Transverse colon (tissue), 4 donors: ENCODE measurements at regions not wholly inside any gene's neighbourhood (a gene's known extent, or its start where the extent isn't known, plus 50 kb on each side); places are given as distances from the start of the nearest gene placed in this dataset.

ENCODE experiments used
- DNase-seq: peaks from one replicate; pipeline ENCODE4 v3.0.0-alpha.2; 2019
- H3K27ac ChIP-seq, 4 donors: fragments of 200-600 bp; sonication (generic); 2 replicates each; pipeline ENCODE4 v1.5.1; 2016 to 2018; ENCODE audit warnings: inconsistent platforms in 4 of 4
- H3K27me3 ChIP-seq: fragments of 200-600 bp; sonication (generic); 2 replicates; pipeline ENCODE4 v1.5.1; 2017; ENCODE audit warnings: inconsistent platforms
- H3K36me3 ChIP-seq, 4 donors: fragments of 200-600 bp; sonication (generic); 2 replicates each; pipeline ENCODE4 v1.5.1; 2017 to 2019; ENCODE audit warnings: inconsistent platforms in 4 of 4
- H3K4me1 ChIP-seq, 4 donors: fragments of 200-600 bp; sonication (generic); 2 replicates each; pipeline ENCODE4 v1.5.1; 2017 to 2020; ENCODE audit warnings: inconsistent platforms in 4 of 4
- H3K4me3 ChIP-seq, 4 donors: fragments of 200-600 bp; sonication (generic); 1 replicate in 1 of 4; 2 replicates in 3 of 4; pipeline versions ENCODE4 v1.5.1 to v1.6.1; 2017 to 2019; ENCODE audit warnings: inconsistent platforms in 4 of 4
- H3K9me3 ChIP-seq, 2 donors: fragments of 200-600 bp; sonication (generic); 2 replicates each; pipeline ENCODE4 v1.5.1; 2017 to 2019; ENCODE audit warnings: inconsistent platforms in 2 of 2
- EP300 ChIP-seq: sonication (generic); formaldehyde crosslinking; IDR thresholded peaks from one replicate; pipeline ENCODE4 v1.6.1; 2017; ENCODE audit warnings: antibody characterized with exemption, low read depth
- POLR2A ChIP-seq: fragments of 450-650 bp; IDR thresholded peaks from one replicate; pipeline ENCODE4 v1.6.1; 2016; ENCODE audit warnings: antibody characterized with exemption, mild to moderate bottlenecking, moderate library complexity
- POLR2AphosphoS5 ChIP-seq, 3 donors: sonication (generic); formaldehyde crosslinking; IDR thresholded peaks; one replicate each; pipeline ENCODE4 v1.6.1; 2016; ENCODE audit warnings: antibody characterized with exemption in 3 of 3
- WGBS, 2 donors: methylation state at CpG; one replicate each; pipeline ENCODE4 v1.1.5; 2018; ENCODE audit warnings: low coverage in 1 of 2; 5-methylcytosine and 5-hydroxymethylcytosine counted together
- in situ Hi-C, 4 donors: fragments of 200-750 bp; cut with MboI; loops; one replicate each; pipeline versions ENCODE4 v1.15.0 to v1.15.1; 2017; ENCODE audit warnings: low sequenced_read_pairs in 3 of 4, low pct_ligation_motif_present in 1 of 4, low pct_unique_long_range_greater_than_20kb in 1 of 4
- intact Hi-C: fragments of 100-400 bp; cut with DNase I; formaldehyde crosslinking; loops from one replicate; pipeline ENCODE4 v1.15.1; 2023; ENCODE audit warnings: low total_unique reads
- TF ChIP-seq, protein P1 (sequence below), 5 experiments: fragments of 200-600 bp in 3 of 5; fragments of 450-650 bp in 2 of 5; sonication (generic) in 3 of 5; IDR thresholded peaks; 1 replicate in 2 of 5; 2 replicates in 3 of 5; pipeline ENCODE4 v1.5.1; 2016 to 2017; ENCODE audit warnings: antibody characterized with exemption in 5 of 5, inconsistent platforms in 3 of 5, mild to moderate bottlenecking in 2 of 5, moderate library complexity in 1 of 5

DNA sequence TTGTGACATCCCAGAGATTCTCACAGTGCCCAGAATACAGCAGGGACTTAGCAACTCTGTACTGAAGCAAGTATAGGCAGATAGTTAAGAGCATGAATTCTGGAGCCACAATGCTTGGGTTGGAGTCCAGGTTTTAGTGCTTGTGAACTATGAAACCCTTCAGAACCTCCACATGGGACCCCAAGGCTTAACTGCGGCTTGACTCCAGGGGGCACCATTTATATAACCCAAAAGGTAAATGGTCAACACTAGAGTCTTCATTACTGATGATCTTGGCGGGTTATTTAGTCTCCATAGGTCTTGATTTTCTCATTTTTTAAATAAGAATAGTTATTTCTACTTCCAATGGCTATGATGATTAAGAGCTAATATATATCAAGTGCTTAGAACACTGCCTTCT lies 390.3 kb downstream of the TAF11L14 start:
- H3K4me3 ChIP-seq, result no peak overlapping the region
- intact Hi-C loops, result no loop called here
- no peaks in the 10 kb centered on the region for H3K9me3 ChIP-seq
- no peaks in the 10 kb centered on the region for H3K4me1 ChIP-seq
- WGBS, 2 donors, result 84% methylated on average over 2 of the region's 2 CpGs; no CpG with 5 or more reads in 1 of the 2 donors
- in situ Hi-C loops, result no loop called here
- no peak for DNase-seq
- no peaks in the 10 kb centered on the region for H3K27me3 ChIP-seq
- H3K36me3 ChIP-seq, result no peaks in the 10 kb centered on the region
- TF ChIP-seq EP300 (no peak), POLR2A (no peak), POLR2AphosphoS5 (IDR thresholded peaks at IDR 0.05) (no peak)
- TF ChIP-seq, protein P1, sequence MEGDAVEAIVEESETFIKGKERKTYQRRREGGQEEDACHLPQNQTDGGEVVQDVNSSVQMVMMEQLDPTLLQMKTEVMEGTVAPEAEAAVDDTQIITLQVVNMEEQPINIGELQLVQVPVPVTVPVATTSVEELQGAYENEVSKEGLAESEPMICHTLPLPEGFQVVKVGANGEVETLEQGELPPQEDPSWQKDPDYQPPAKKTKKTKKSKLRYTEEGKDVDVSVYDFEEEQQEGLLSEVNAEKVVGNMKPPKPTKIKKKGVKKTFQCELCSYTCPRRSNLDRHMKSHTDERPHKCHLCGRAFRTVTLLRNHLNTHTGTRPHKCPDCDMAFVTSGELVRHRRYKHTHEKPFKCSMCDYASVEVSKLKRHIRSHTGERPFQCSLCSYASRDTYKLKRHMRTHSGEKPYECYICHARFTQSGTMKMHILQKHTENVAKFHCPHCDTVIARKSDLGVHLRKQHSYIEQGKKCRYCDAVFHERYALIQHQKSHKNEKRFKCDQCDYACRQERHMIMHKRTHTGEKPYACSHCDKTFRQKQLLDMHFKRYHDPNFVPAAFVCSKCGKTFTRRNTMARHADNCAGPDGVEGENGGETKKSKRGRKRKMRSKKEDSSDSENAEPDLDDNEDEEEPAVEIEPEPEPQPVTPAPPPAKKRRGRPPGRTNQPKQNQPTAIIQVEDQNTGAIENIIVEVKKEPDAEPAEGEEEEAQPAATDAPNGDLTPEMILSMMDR (IDR thresholded peaks at IDR 0.05), result no peak
- H3K27ac ChIP-seq, result no peak overlapping the region

DNA sequence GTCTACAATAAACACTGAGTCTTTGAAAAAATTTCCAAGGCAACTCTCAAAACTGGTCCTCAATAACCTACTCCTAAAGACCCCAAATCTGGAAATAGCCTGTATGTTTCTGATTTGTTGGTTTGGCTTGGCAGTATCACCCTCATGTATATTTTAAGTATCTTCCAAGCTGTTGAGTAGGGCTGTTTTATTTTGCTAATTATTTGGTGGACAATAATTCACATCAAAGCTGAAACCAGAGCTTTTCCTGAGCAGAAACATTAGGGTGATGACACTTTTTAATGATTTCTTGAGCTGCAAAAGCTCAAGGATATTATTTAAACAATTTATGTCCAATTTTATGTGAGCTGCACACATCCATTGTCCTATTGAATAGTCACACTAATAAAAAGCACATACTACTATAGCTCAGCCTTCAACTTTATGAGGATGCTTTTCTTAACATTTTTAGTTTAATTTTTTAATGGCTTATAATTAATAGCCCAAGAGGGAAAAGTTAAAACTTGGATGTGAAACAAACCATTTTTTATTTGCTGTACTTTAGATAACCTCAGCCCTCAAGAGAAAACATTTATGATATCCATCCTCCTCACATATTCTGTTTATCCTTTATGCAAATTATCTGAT lies 393.1 kb downstream of the TAF11L14 start:
- in situ Hi-C loops (no loop called here), intact Hi-C loops (no loop called here)
- TF ChIP-seq, protein P1 (IDR thresholded peaks at IDR 0.05), result no peak
- no peak for TF ChIP-seq EP300
- TF ChIP-seq POLR2AphosphoS5 (IDR thresholded peaks at IDR 0.05), result no peak
- no peak for TF ChIP-seq POLR2A
- DNase-seq, result no peak
- H3K4me3 ChIP-seq, result no peak overlapping the region
- H3K27ac ChIP-seq, result no peak overlapping the region
- H3K36me3 ChIP-seq, result no peaks in the 10 kb centered on the region
- H3K27me3 ChIP-seq, result no peaks in the 10 kb centered on the region
- H3K9me3 ChIP-seq, result no peaks in the 10 kb centered on the region
- no peaks in the 10 kb centered on the region for H3K4me1 ChIP-seq

DNA sequence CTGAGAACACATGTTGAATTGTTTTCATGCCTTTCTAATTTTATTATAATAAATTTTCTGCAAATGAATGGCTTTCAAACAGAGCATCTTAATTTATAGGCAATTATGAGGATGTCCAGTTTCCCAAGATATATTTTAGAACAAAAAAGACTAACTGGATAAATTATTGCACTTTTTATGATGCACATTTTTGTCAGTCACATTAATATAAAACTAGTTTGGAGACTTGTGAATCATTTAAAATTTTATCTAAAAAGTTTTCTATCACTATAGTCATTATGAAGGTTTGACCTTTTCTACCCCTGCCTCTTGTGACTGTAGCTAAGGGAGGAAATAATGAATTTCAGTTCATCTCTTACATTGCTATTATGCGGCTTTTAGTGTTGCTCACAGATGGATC lies 393.8 kb downstream of the TAF11L14 start:
- Histone ChIP-seq H3K9me3 (no peaks in the 10 kb centered on the region), H3K36me3 (no peaks in the 10 kb centered on the region), H3K27ac (no peak overlapping the region), H3K27me3 (no peaks in the 10 kb centered on the region), H3K4me1 (no peaks in the 10 kb centered on the region), H3K4me3 (no peak overlapping the region)
- TF ChIP-seq POLR2AphosphoS5 (IDR thresholded peaks at IDR 0.05) (no peak), EP300 (no peak), POLR2A (no peak)
- TF ChIP-seq, protein P1 (IDR thresholded peaks at IDR 0.05), result no peak
- intact Hi-C loops, result no loop called here
- WGBS, 2 donors, result 75 to 83% methylated on average over 1 of the region's 1 CpG
- DNase-seq, result no peak
- in situ Hi-C loops, result no loop called here

GRCh38 chr5:18032744-18033143 lies 398.5 kb downstream of the TAF11L14 start:
- Histone ChIP-seq H3K36me3 (no peaks in the 10 kb centered on the region), H3K4me3 (no peak overlapping the region), H3K27me3 (no peaks in the 10 kb centered on the region), H3K27ac (no peak overlapping the region), H3K9me3 (no peaks in the 10 kb centered on the region), H3K4me1 (no peaks in the 10 kb centered on the region)
- WGBS, 2 donors, result 70 to 82% methylated on average over 2 to 4 of the region's 4 CpGs
- in situ Hi-C loops, result no loop called here
- intact Hi-C loops, result no loop called here
- DNase-seq, result no peak
- TF ChIP-seq, protein P1 (IDR thresholded peaks at IDR 0.05), result no peak
- TF ChIP-seq POLR2AphosphoS5 (IDR thresholded peaks at IDR 0.05) (no peak), POLR2A (no peak), EP300 (no peak)
